Cardiac muscle cell (in vitro differentiated cells and primary cell): ENCODE measurements at regions not wholly inside any gene's neighbourhood (a gene's known extent, or its start where the extent isn't known, plus 50 kb on each side); places are given as distances from the start of the nearest gene placed in this dataset.

Experiments
- DNase-seq, 2 donors: peaks; one replicate each; pipeline versions ENCODE4 v3.0.0 to v3.0.0-alpha.2; 2010 to 2017; ENCODE audit warnings: low read depth in 1 of 2, low spot score in 1 of 2
- H3K27ac ChIP-seq: fragments of 200-600 bp; sonication (generic); 2 replicates; pipeline ENCODE4 v1.5.1; 2016
- H3K27me3 ChIP-seq: fragments of 200-600 bp; sonication (generic); 2 replicates; pipeline ENCODE4 v1.6.0; 2016; ENCODE audit warnings: control low read depth
- H3K36me3 ChIP-seq: fragments of 200-600 bp; sonication (generic); 2 replicates; pipeline ENCODE4 v1.5.1; 2016; ENCODE audit warnings: control low read depth
- H3K4me1 ChIP-seq: fragments of 200-600 bp; sonication (generic); 2 replicates; pipeline ENCODE4 v1.8.1; 2017; ENCODE audit warnings: low read depth, mild to moderate bottlenecking, mixed run types
- H3K4me3 ChIP-seq: fragments of 200-600 bp; sonication (generic); 2 replicates; pipeline ENCODE4 v1.5.1; 2016; ENCODE audit warnings: mild to moderate bottlenecking
- H3K9me3 ChIP-seq: fragments of 200-600 bp; sonication (generic); 2 replicates; pipeline ENCODE4 v1.5.1; 2017; ENCODE audit warnings: low read depth, mild to moderate bottlenecking, control low read depth
- TF ChIP-seq, protein P1 (sequence below): IDR thresholded peaks from 2 replicates; pipeline ENCODE4 v1.5.1; 2012; ENCODE audit warnings: low read depth, mild to moderate bottlenecking, low read length

DNA sequence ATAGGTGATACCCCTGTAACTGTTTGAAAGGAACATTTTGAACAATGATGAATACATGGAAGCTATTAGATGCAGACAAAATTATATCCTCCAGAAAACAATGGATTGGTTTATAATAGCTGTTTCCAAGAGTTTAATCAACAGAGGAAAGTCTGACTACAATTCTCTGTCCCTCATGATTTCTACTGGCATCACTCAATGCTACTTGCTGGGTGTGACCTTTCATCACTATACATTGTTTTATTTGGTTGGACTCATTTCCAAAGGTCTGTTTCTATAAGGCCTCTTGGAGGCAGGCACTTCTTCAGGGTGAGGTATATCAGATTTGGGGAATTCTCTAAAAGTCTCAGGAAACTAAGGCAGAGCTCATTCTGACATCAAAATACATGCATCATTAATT lies 636.1 kb upstream of the SLC8A1 start:
- Histone ChIP-seq H3K27me3 (no peaks in the 10 kb centered on the region), H3K27ac (no peak overlapping the region), H3K36me3 (no peaks in the 10 kb centered on the region), H3K4me1 (no peaks in the 10 kb centered on the region), H3K9me3 (no peaks in the 10 kb centered on the region), H3K4me3 (no peak overlapping the region)
- TF ChIP-seq, protein P1, sequence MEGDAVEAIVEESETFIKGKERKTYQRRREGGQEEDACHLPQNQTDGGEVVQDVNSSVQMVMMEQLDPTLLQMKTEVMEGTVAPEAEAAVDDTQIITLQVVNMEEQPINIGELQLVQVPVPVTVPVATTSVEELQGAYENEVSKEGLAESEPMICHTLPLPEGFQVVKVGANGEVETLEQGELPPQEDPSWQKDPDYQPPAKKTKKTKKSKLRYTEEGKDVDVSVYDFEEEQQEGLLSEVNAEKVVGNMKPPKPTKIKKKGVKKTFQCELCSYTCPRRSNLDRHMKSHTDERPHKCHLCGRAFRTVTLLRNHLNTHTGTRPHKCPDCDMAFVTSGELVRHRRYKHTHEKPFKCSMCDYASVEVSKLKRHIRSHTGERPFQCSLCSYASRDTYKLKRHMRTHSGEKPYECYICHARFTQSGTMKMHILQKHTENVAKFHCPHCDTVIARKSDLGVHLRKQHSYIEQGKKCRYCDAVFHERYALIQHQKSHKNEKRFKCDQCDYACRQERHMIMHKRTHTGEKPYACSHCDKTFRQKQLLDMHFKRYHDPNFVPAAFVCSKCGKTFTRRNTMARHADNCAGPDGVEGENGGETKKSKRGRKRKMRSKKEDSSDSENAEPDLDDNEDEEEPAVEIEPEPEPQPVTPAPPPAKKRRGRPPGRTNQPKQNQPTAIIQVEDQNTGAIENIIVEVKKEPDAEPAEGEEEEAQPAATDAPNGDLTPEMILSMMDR = no peak
- DNase-seq = no peak

DNA sequence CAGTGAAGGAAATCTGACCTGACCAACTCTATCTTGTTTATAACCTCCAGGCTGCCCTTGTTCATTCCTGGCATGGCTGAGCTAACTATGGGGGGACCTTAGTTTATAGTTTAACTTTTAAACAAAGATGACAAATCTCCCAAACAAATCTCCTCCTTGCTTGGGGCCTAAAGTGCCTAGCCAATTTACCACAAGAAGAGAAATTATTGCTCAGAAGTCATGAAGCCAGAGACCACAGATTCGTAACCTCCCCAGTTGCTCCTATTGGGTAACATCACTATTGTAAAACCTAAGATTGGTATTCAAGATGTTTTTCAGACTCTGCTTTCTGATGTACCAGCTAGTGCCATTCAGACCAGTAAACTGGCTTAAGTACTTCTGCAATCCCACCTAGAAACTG lies 649.4 kb upstream of the SLC8A1 start:
- Histone ChIP-seq H3K4me3 (no peak overlapping the region), H3K27ac (no peak overlapping the region), H3K27me3 (no peaks in the 10 kb centered on the region), H3K4me1 (peaks cover 11% of the 10 kb centered on the region), H3K36me3 (no peaks in the 10 kb centered on the region), H3K9me3 (no peaks in the 10 kb centered on the region)
- no peak for DNase-seq
- TF ChIP-seq, protein P1 = no peak

DNA sequence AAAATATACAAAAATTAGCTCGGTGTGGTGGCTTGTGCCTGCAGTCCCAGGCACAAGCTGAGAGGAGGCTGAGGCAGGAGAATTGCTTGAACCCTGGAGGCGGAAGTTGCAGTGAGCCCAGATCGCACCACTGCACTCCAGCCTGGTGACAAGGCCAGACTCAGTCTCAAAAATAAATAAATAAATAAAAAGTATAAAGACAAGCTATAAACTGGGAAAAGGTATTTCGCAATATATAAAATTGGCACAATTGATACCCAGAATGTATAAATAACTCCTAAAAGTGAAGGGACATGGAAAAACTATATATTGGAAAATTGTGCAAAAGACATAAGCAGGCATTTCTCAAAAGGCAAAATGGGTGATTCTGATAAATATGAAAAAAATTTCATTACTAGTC lies 657.9 kb upstream of the SLC8A1 start:
- no peak overlapping the region for H3K27ac ChIP-seq
- no peak overlapping the region for H3K4me3 ChIP-seq
- DNase-seq = no peak
- no peaks in the 10 kb centered on the region for H3K27me3 ChIP-seq
- H3K4me1 ChIP-seq = no peaks in the 10 kb centered on the region
- no peaks in the 10 kb centered on the region for H3K9me3 ChIP-seq
- TF ChIP-seq, protein P1 = no peak
- H3K36me3 ChIP-seq = no peaks in the 10 kb centered on the region

DNA sequence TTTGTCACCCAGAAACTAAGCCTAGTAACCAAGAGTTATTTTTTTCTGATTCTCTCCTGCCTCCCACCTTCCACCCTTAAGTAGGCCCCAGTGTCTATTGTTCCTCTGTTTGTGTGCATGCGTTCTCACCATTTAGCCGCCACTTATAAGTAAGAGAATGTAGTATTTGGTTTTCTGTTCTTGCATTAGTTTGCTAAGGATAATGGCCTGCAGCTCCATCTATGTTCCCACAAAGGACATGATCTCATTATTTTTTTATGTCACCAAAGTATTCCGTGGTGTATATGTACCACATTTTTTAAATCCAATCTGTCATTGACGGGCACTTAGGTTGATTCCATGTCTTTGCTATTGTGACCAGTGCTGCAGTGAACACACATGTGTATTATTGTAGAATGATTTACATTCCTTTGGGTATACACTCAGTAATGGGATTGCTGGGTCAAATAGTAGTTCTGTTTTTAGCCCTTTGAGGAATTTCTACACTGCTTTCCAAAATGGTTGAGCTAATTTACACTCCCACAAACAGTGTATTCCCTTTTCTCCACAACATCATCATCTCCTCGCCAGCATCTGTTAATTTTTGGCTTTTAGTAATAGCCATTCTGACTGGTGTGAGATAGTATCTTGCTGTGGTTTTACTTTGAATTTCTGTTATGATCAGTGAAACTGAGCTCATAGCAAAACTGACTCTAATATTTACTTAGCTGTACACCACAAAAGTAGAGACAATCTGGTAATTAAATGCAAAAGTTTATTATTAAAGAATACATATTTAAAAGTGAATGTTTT lies 660.1 kb upstream of the SLC8A1 start:
- no peak overlapping the region for H3K4me3 ChIP-seq
- no peaks in the 10 kb centered on the region for H3K4me1 ChIP-seq
- no peaks in the 10 kb centered on the region for H3K36me3 ChIP-seq
- H3K27ac ChIP-seq = no peak overlapping the region
- no peak for DNase-seq
- TF ChIP-seq, protein P1 = no peak
- H3K27me3 ChIP-seq = no peaks in the 10 kb centered on the region
- H3K9me3 ChIP-seq = no peaks in the 10 kb centered on the region

DNA sequence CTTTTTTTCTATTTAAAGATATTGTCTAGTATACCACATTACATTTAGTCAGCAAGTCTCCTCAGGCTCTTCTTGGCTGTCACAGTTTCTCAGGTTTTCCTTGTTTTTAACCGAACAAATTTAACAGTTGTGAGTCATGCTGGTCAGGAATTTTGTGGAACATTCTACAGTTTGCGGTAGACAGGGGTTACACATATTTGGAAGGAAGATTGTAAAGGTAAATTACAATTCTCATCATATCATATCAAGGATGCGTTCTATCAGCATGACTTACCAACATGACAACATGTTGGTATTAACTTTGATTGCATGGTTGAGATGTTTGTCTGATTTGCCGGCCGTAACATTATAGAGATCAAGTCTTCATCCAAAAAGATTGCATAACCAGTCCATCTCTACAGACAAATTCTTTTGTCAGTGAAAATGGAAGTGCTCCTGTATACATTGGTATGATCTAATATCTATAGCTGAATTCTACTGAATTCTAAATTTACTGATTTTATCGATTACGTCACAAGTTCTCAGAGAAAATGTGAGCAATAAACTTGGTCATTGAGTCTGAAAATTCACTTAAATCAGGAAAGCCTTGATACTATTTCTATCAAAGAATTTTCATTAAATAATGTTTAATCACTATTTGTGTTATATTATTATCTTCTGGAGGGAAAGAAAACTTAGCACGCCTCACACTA lies 664.4 kb upstream of the SLC8A1 start:
- TF ChIP-seq, protein P1 = no peak
- DNase-seq = no peak
- H3K27ac ChIP-seq = no peak overlapping the region
- H3K4me3 ChIP-seq = no peak overlapping the region
- no peaks in the 10 kb centered on the region for H3K4me1 ChIP-seq
- H3K27me3 ChIP-seq = no peaks in the 10 kb centered on the region
- no peaks in the 10 kb centered on the region for H3K9me3 ChIP-seq
- H3K36me3 ChIP-seq = no peaks in the 10 kb centered on the region
